ENCODE measurements at regions not wholly inside any gene's neighbourhood (a gene's known extent, or its start where the extent isn't known, plus 50 kb on each side); places are given as distances from the start of the nearest gene placed in this dataset.
A peak's percentile ranks its signal among the peaks of the same experiment; 100 is the strongest.

DNA sequence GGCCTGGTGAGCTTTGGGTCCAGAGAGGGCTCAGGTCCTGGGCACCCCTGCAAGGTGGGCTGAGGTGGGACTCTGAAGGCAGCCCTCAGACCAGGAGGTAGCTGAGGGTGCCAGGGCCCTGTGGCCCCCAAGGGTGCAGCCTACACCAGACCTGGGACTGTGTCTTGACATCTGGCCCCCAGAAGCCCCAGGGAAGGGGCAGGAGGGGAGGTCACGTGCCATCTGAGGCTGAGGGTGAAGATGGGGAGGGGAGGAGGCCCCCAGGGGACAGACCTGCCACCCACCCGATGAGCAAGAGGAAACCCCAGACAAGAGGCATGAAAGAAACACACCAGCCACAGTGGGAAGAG is 520.2 kb downstream of the BRD1 start:
- no peak for DNase-seq
- no peaks in the 10 kb centered on the region for H3K9me3 Mint-ChIP-seq
- peaks cover 37% of the 10 kb centered on the region for H3K27me3 Mint-ChIP-seq (ENCODE audit: low read depth)
- no peak for ATAC-seq
- no peaks in the 10 kb centered on the region for H3K4me1 Mint-ChIP-seq (ENCODE audit: low read depth)
- H3K36me3 Mint-ChIP-seq (ENCODE audit: insufficient read depth) = no peaks in the 10 kb centered on the region
- no peak overlapping the region for H3K4me3 Mint-ChIP-seq

DNA sequence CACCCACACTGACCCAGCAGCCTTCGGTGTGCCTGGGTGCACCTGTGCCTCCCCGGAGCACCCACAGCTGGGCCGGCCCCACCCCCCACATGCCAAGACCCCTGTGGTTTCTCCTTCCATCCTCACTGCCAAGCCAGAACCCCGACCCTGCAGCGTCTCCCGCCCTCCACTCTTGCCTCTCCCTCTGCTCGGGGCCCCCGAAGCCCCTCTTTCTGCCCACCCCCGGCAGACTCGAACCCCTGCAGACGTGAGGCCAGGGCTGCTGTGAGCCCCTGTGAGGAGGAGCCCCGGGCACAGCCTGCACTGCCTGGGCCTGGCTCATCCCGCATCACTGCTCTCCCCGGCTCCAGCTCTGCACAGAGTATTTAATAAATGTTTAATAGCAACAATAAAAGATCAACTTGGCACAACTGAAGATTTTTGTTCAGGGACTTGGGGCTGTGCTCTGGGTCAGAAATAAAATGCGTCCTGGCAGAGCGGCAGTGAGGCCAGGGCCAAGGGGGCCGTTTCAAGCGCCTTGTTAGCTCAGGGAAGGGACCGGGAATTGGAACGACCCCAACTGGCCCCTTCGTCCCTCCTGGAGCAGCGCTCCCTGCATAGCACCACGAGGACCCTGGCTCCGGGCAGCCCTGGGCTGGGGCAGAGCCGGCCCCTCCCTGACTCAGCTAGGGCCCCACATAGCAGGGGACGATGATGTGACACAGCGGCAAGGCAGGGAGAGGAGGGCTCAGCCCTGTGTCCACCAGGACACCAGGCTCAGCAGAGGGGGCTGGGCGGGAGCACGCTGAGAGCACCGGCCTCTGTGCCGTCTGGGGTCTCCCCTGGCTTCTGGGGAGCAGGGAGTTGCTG is 520.8 kb downstream of the BRD1 start:
- DNase-seq (no peak), ATAC-seq (no peak)
- Mint-ChIP-seq H3K36me3 (ENCODE audit: insufficient read depth) (no peaks in the 10 kb centered on the region), H3K27me3 (ENCODE audit: low read depth) (peaks cover 39% of the 10 kb centered on the region), H3K4me3 (no peak overlapping the region), H3K4me1 (ENCODE audit: low read depth) (no peaks in the 10 kb centered on the region), H3K9me3 (no peaks in the 10 kb centered on the region)

- DNase-seq (no peak), ATAC-seq (no peak)
- H3K4me1 Mint-ChIP-seq (ENCODE audit: low read depth) = no peaks in the 10 kb centered on the region
- no peak overlapping the region for H3K4me3 Mint-ChIP-seq
- H3K27me3 Mint-ChIP-seq (ENCODE audit: low read depth) = peaks cover 37% of the 10 kb centered on the region
- H3K36me3 Mint-ChIP-seq (ENCODE audit: insufficient read depth) = no peaks in the 10 kb centered on the region
- H3K9me3 Mint-ChIP-seq = no peaks in the 10 kb centered on the region
Observed at GRCh38 chr22:49305966-49306631, 521.6 kb downstream of the BRD1 start.

GRCh38 chr22:49305214-49305965 is 522.3 kb downstream of the BRD1 start:
- Mint-ChIP-seq H3K36me3 (ENCODE audit: insufficient read depth) (no peaks in the 10 kb centered on the region), H3K27me3 (ENCODE audit: low read depth) (peaks cover 34% of the 10 kb centered on the region), H3K4me1 (ENCODE audit: low read depth) (no peaks in the 10 kb centered on the region), H3K9me3 (no peaks in the 10 kb centered on the region), H3K4me3 (no peak overlapping the region)
- DNase-seq (peak; percentile 52), ATAC-seq (peak; percentile 54 to 70)

GRCh38 chr22:49303781-49304461 is 523.8 kb downstream of the BRD1 start:
- H3K4me1 Mint-ChIP-seq (ENCODE audit: low read depth) = no peaks in the 10 kb centered on the region
- DNase-seq (no peak), ATAC-seq (no peak)
- no peaks in the 10 kb centered on the region for H3K9me3 Mint-ChIP-seq
- H3K27me3 Mint-ChIP-seq (ENCODE audit: low read depth) = peaks cover 30% of the 10 kb centered on the region
- H3K4me3 Mint-ChIP-seq = no peak overlapping the region
- H3K36me3 Mint-ChIP-seq (ENCODE audit: insufficient read depth) = no peaks in the 10 kb centered on the region

GRCh38 chr22:49303061-49303735 is 524.5 kb downstream of the BRD1 start:
- Mint-ChIP-seq H3K36me3 (ENCODE audit: insufficient read depth) (no peaks in the 10 kb centered on the region), H3K9me3 (no peaks in the 10 kb centered on the region), H3K4me3 (no peak overlapping the region), H3K4me1 (ENCODE audit: low read depth) (no peaks in the 10 kb centered on the region), H3K27me3 (ENCODE audit: low read depth) (peaks cover 30% of the 10 kb centered on the region)
- DNase-seq (no peak), ATAC-seq (no peak)

- ATAC-seq (no peak), DNase-seq (no peak)
- Mint-ChIP-seq H3K4me1 (ENCODE audit: low read depth) (no peaks in the 10 kb centered on the region), H3K27me3 (ENCODE audit: low read depth) (peaks cover 26% of the 10 kb centered on the region), H3K9me3 (no peaks in the 10 kb centered on the region), H3K36me3 (ENCODE audit: insufficient read depth) (no peaks in the 10 kb centered on the region), H3K4me3 (no peak overlapping the region)
Observed at GRCh38 chr22:49302530-49302929, 525.1 kb downstream of the BRD1 start.

DNA sequence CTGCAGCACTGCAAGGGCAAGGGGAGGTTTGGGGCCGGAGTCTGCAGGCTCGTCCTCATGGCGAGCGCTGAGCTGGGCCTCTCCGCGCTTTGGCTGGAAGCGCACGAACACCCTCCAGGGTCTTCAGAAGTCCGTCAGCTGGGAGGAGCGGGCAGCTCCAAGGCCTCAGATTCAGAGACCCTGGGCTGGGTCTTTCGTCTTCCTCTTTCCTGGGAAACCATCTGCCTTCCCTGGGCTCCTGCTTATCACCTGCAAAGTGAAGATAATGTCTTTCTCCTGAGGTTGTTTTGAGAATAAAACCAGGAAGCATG is 525.6 kb downstream of the BRD1 start:
- H3K27me3 Mint-ChIP-seq (ENCODE audit: low read depth) = peaks cover 24% of the 10 kb centered on the region
- no peaks in the 10 kb centered on the region for H3K36me3 Mint-ChIP-seq (ENCODE audit: insufficient read depth)
- ATAC-seq = no peak
- H3K9me3 Mint-ChIP-seq = no peaks in the 10 kb centered on the region
- no peak for DNase-seq
- no peak overlapping the region for H3K4me3 Mint-ChIP-seq
- no peaks in the 10 kb centered on the region for H3K4me1 Mint-ChIP-seq (ENCODE audit: low read depth)

DNA sequence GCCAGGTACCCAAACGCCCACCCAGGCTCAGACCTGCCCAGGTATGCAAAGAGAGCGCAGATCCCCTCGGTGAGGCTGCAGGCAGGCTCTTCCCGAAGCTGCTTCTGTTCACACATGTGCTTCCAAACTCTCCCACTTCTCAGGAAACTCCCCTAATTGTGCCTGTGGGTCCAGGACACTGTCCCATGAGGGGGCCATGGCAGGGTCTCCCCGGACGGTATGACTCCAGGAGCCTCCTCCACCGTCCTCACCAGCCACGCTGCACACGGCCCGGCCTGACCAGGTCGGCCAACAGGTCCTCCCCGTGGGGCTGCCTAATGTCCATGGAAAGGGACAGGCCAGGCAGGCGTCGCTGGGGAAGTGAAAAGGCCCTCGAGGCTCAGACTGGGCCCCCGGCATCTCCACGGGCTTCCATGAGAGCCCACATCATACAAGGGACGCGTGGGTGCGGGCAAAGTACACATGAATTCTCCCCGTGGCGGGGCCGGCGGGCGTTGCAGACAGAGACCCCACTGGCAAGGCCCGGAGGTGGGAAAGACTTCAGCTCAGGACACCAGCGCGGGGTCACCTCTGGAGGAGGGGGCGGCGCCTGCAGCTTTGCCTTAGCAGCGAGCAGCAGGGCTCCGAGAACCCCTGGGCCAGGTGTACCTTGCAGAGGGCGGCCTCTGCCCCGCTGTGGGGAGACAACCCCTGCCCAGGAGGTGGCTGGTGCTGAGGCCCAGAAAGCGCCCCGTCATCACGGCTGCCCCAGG is 526.1 kb downstream of the BRD1 start:
- no peaks in the 10 kb centered on the region for H3K36me3 Mint-ChIP-seq (ENCODE audit: insufficient read depth)
- H3K4me3 Mint-ChIP-seq = no peak overlapping the region
- no peaks in the 10 kb centered on the region for H3K4me1 Mint-ChIP-seq (ENCODE audit: low read depth)
- ATAC-seq = no peak
- H3K27me3 Mint-ChIP-seq (ENCODE audit: low read depth) = peaks cover 21% of the 10 kb centered on the region
- no peak for DNase-seq
- no peaks in the 10 kb centered on the region for H3K9me3 Mint-ChIP-seq

GRCh38 chr22:49300951-49301397 is 526.7 kb downstream of the BRD1 start:
- no peak for DNase-seq
- Mint-ChIP-seq H3K27me3 (ENCODE audit: low read depth) (peaks cover 21% of the 10 kb centered on the region), H3K4me3 (no peak overlapping the region), H3K9me3 (no peaks in the 10 kb centered on the region), H3K4me1 (ENCODE audit: low read depth) (no peaks in the 10 kb centered on the region), H3K36me3 (ENCODE audit: insufficient read depth) (no peaks in the 10 kb centered on the region)
- ATAC-seq = no peak

GRCh38 chr22:49300241-49300640 is 527.4 kb downstream of the BRD1 start:
- ATAC-seq = no peak
- DNase-seq = no peak
- no peaks in the 10 kb centered on the region for H3K4me1 Mint-ChIP-seq (ENCODE audit: low read depth)
- H3K9me3 Mint-ChIP-seq = no peaks in the 10 kb centered on the region
- H3K4me3 Mint-ChIP-seq = no peak overlapping the region
- no peaks in the 10 kb centered on the region for H3K36me3 Mint-ChIP-seq (ENCODE audit: insufficient read depth)
- peaks cover 15% of the 10 kb centered on the region for H3K27me3 Mint-ChIP-seq (ENCODE audit: low read depth)

- H3K4me1 Mint-ChIP-seq (ENCODE audit: low read depth) = no peaks in the 10 kb centered on the region
- no peak overlapping the region for H3K4me3 Mint-ChIP-seq
- H3K36me3 Mint-ChIP-seq (ENCODE audit: insufficient read depth) = no peaks in the 10 kb centered on the region
- H3K9me3 Mint-ChIP-seq = no peaks in the 10 kb centered on the region
- H3K27me3 Mint-ChIP-seq (ENCODE audit: low read depth) = peaks cover 15% of the 10 kb centered on the region
- DNase-seq (no peak), ATAC-seq (no peak)
Observed at GRCh38 chr22:49299821-49300231, 527.8 kb downstream of the BRD1 start.
